ENCODE measurements at regions not wholly inside any gene's neighbourhood (a gene's known extent, or its start where the extent isn't known, plus 50 kb on each side); places are given as distances from the start of the nearest gene placed in this dataset.

- DNase-seq (ENCODE audit: low spot score), result no peak
Observed at GRCh38 chr9:1331546-1332038, 281.4 kb downstream of the DMRT2 start.

DNA sequence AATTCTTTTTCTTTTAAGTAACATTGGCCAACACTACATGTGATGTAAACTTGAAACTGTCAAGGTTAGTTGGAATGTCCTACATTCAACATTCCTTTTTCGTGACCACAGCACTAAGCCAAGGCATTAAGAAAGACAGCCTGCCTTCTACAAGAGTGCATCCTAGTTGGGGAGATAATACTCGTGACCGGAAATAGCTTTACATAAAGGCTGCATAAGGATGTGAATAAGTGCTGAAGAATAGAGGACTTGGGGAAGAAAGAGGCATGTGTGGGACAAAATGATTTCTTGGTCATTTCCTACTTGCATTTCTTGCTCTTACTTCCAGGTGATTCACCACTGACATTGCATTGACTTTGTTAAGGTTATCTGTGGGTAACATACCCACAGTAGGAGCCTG lies 282.0 kb downstream of the DMRT2 start:
- no peak for DNase-seq (ENCODE audit: low spot score)

DNA sequence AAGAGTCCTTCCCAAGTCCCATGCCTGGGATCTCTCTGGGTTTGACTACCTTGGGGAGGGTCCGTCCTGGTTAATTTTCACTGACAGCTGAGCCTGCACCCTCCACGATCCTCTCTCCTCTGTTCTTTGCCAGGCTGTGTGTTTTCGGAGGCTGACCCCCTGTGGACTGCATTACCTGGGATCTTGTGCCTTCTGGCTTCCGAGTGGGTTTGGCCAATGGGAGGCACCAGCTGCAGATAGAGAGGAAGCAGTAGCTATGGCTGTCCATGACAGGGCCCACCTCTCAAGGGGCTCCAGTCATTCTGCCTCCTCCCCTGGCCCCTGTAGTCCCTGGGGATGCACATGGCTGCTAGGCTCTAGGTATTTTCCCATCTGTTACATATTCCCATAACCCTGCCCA lies 285.0 kb downstream of the DMRT2 start:
- DNase-seq (ENCODE audit: low spot score), result no peak

GRCh38 chr9:1337169-1337568 lies 287.0 kb downstream of the DMRT2 start:
- no peak for DNase-seq (ENCODE audit: low spot score)

- no peak for DNase-seq (ENCODE audit: low spot score)
Observed at GRCh38 chr9:1340390-1340789, 290.2 kb downstream of the DMRT2 start.

DNA sequence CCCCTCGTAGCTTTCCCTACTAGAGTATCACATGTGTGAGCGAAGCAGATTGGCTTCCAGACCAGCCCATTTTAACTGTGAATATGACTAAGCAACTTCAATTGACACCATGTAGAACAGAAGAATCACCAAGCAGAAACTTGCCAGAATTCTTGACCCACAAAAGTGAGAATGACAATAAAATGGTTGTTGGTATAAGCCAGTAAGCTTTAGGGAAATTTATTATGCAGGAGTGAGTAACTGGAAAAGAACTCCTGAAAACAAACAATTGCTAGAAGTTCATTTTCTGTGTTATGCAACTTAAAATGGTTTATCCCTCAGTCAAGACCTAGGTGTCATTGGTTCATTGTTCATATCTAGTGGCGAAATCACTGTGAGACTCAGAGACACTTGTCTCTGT lies 303.1 kb downstream of the DMRT2 start:
- DNase-seq (ENCODE audit: low spot score), result no peak

- no peak for DNase-seq (ENCODE audit: low spot score)
Observed at GRCh38 chr9:1354086-1354485, 303.9 kb downstream of the DMRT2 start.

GRCh38 chr9:1354606-1355005 lies 304.4 kb downstream of the DMRT2 start:
- DNase-seq (ENCODE audit: low spot score), result no peak

GRCh38 chr9:1355656-1356055 lies 305.5 kb downstream of the DMRT2 start:
- DNase-seq (ENCODE audit: low spot score), result no peak

DNA sequence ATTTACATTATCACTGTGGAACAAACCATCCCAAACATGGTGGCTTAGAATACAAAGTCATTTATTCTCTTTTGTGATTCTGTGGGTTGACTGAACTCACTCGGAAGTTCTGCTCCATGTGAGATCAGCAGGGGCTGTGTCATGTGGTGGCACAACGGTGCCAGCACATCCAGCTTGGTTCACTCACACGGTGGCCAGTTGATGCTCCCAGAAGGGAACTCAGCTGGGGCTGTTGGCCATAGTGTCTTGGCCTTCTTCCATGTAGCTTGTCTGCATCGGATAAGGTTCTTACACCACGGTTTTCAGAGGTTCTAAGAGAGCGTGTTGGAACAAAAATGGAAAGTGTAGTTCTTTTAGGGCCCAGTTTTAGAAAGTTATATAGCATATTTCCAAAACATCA lies 312.7 kb downstream of the DMRT2 start:
- no peak for DNase-seq (ENCODE audit: low spot score)

DNA sequence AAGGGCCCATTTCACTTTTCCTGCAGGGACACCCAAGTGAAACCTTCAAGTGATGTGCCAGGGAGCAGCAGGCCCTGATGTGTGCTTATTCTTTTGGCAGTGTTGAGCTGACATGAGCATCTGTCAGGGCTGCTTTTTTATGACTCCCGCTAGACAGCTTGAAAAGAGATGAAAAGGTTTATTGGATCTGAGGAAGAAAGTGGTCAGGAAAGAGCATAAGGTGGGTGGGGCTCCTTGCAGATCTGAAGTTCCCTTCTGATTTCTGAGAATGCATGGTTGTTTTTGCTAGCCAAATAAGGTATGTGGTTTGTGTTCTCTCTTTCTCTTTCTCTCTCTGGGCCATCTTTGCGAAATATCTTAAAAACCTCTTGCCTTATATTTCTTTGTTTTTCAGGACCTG lies 316.1 kb downstream of the DMRT2 start:
- no peak for DNase-seq (ENCODE audit: low spot score)

GRCh38 chr9:1369297-1369696 lies 319.1 kb downstream of the DMRT2 start:
- DNase-seq (ENCODE audit: low spot score), result no peak

DNA sequence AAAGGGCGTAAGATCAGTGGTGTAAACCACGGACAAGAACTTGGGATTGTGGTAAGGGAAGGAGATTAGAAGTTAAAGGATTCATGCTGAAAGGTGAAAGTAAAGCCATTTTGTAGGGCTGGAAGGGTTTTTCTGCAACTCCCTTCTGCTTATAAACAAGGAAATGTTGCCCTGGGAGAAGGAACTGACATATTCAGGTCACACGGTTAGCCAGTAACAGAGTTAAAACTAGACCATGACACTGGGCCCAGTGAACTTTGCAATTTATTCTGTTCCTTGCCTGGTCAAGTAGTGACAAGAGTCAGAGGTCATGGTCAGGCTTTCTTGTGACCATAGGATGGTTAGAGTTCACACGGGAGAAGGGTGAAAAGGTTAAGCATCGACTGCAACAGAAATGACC lies 323.3 kb downstream of the DMRT2 start:
- no peak for DNase-seq (ENCODE audit: low spot score)

- no peak for DNase-seq (ENCODE audit: low spot score)
Observed at GRCh38 chr9:1383899-1384455, 333.8 kb downstream of the DMRT2 start.

DNA sequence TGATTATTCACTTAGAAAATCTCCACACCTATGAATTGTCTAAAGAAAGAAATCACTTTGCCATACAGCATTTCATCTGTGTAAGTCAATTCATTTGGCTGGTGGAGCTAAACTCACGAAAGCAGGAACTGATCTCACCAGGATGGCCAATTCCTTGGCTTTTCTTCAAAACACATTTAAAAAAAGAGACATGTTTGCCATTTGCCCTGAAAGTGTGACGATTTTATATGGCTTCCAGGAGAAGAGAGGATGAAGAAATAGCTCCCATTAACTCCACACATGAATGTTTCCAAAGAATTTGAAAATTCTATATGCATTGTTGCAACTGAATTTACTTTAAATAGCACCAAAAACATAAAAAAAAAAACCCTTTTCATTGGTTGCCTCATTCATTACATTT lies 334.7 kb downstream of the DMRT2 start:
- DNase-seq (ENCODE audit: low spot score), result no peak

DNA sequence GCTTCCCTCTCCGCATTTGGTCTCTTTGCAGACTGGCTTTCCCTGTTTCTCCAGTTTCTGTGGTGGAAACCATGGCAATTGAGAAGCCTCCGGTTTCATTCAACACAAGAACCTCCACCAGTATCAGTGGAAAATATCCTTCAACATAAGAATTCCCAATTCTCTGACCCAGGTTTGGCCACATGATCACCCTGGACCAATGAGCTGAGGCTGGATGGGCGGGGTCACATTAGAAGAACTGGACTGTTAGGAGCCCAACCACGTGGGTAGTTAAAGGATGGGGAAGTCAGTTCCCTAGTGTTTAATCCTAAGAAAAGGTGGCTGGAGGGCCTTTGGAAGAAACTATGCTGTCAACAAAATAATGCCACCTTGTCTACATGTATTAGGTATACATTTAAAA lies 336.3 kb downstream of the DMRT2 start:
- DNase-seq (ENCODE audit: low spot score), result no peak

DNA sequence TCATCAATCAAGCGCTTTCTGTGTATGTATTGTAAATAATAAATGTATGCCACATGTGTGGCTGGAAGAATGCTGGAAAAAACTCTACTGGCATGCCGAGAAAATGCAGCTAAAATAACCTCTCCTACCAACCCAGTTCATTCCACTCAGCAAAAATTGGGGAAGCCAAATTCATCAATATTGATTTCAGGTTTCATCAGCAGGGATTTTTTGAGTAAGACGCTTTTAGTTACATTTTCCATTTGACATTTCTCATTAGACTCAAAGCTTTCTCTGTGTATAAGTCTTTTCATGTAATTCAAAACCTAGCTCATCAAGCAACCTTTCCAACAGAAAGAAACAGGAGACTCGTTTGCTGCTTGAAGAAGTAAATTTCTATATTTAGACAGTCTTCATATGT lies 338.1 kb downstream of the DMRT2 start:
- no peak for DNase-seq (ENCODE audit: low spot score)

- no peak for DNase-seq (ENCODE audit: low spot score)
Observed at GRCh38 chr9:1400983-1401382, 350.8 kb downstream of the DMRT2 start.

GRCh38 chr9:1404940-1405339 lies 354.8 kb downstream of the DMRT2 start:
- DNase-seq (ENCODE audit: low spot score), result no peak

- DNase-seq (ENCODE audit: low spot score), result no peak
Observed at GRCh38 chr9:1411826-1412225, 361.7 kb downstream of the DMRT2 start.

DNA sequence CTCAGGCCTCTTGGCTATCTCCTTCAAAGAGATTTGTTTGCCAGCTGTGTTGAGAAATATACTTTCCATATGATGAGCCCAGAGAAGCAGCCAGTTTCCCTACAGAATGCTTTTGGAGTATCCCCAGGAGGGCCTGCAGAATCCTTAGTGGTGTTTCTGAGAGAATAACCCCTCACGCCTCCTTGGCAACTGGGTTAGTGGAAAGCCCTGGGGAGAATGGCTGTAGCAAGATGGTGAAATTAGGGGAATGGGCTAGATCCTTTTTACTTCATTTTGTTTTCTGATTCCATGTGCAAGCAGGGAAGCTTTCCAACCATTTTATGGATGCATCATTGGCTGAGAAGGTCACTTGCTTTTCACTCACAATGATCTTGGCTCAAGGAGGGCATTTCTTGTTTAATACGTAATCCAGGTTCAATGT lies 364.6 kb downstream of the DMRT2 start:
- no peak for DNase-seq (ENCODE audit: low spot score)

GRCh38 chr9:1415146-1415545 lies 365.0 kb downstream of the DMRT2 start:
- no peak for DNase-seq (ENCODE audit: low spot score)

DNA sequence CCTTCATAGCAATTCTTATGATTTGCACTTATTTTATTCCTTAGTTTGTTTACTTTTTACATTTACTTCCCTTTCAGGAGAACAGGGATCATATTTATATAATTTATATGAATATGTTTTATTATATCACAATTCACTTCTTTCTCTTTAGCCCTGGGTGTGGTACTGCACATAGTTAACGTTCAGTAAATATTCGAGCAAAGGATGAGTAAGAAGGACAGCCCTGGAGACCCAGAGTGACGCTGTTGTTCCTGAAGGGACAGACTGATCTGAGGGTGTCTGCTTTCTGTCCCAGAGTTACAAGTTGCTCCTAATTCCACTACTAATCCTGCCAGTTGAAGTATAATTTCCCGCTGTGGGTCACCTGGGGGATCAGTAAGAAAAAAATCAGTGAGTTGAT lies 366.1 kb downstream of the DMRT2 start:
- DNase-seq (ENCODE audit: low spot score), result no peak

DNA sequence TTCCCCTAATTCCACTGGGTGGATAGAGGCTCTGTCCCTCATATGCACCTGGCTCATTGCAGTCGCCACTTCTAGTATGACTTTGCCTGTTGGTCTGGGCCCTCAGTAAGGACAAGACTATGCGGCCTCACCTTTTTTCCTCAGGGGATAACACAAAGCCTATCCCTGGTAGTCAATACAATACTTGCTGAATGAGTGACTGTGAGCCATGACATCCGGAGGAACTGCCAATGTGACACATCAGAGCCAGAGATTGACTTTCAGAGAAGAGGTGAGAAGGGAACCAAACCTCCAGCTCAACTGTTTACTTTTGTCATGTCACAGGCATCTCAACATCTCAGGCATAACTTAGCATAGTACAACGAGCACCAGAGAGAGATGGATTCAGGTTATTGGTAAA lies 371.3 kb downstream of the DMRT2 start:
- no peak for DNase-seq (ENCODE audit: low spot score)

DNA sequence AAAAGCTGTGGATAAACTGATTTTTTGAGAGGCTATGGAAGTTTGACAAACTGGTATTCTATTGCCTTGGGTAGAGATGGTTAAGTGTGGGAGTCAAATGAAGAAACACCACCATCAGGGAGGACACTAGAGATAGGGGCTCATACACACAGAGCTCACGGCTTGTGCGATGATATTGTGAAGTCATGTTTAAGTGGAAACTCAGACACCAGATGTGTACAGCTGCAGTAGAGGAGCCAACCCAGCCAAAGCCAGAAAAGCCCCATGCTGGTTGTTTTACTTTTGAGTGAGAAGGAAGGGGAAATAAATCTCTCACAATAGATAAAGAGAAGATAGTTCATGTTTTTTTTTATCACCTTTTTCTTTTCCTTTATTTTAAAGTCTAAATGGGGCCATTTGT lies 377.7 kb downstream of the DMRT2 start:
- no peak for DNase-seq (ENCODE audit: low spot score)
